PC-3 (cell line): ENCODE measurements at regions not wholly inside any gene's neighbourhood (a gene's known extent, or its start where the extent isn't known, plus 50 kb on each side); places are given as distances from the start of the nearest gene placed in this dataset.

ENCODE experiments used
- EZH2 ChIP-seq: fragments of 300-600 bp; sonication (generic); IDR thresholded peaks from one replicate; pipeline ENCODE4 v1.6.1; 2017; ENCODE audit warnings: antibody characterized with exemption, mild to moderate bottlenecking, low read length; ENCODE audit not compliant: unreplicated experiment
- EZH2phosphoT487 ChIP-seq: fragments of 300-600 bp; sonication (generic); IDR thresholded peaks from 2 replicates; pipeline ENCODE4 v1.6.1; 2018; ENCODE audit warnings: mild to moderate bottlenecking, antibody characterized with exemption, low read length, borderline replicate concordance
- TF ChIP-seq, protein P1 (sequence below): fragments of 300-600 bp; sonication (generic); conservative IDR thresholded peaks from 2 replicates; pipeline ENCODE4 v1.5.1; 2017; ENCODE audit warnings: antibody characterized with exemption, low read depth, mild to moderate bottlenecking, low read length

DNA sequence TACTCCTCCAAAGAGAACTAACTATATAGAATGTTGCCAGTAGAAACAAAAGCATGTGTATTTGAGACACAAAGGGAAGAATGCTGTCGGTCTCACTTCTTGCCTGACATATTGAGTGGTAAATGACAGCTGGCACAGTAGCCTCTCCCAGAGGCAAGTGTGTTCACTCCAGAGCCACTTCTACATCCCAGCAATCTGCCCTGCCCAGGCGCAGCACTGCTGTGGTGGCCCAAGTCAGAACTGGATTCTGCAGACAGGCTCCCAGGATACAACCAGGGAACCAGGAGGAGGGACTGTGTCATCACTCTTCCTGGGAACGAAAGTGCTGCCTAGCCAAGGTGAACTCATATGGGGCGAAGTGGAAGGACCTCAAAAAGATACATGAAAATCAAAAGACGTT lies 103.2 kb upstream of the ARMC2 start:
- TF ChIP-seq, protein P1, sequence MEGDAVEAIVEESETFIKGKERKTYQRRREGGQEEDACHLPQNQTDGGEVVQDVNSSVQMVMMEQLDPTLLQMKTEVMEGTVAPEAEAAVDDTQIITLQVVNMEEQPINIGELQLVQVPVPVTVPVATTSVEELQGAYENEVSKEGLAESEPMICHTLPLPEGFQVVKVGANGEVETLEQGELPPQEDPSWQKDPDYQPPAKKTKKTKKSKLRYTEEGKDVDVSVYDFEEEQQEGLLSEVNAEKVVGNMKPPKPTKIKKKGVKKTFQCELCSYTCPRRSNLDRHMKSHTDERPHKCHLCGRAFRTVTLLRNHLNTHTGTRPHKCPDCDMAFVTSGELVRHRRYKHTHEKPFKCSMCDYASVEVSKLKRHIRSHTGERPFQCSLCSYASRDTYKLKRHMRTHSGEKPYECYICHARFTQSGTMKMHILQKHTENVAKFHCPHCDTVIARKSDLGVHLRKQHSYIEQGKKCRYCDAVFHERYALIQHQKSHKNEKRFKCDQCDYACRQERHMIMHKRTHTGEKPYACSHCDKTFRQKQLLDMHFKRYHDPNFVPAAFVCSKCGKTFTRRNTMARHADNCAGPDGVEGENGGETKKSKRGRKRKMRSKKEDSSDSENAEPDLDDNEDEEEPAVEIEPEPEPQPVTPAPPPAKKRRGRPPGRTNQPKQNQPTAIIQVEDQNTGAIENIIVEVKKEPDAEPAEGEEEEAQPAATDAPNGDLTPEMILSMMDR, result no peak
- TF ChIP-seq EZH2 (no peak), EZH2phosphoT487 (no peak)
